ENCODE measurements at regions not wholly inside any gene's neighbourhood (a gene's known extent, or its start where the extent isn't known, plus 50 kb on each side); places are given as distances from the start of the nearest gene placed in this dataset.

- TF ChIP-seq CTCF (IDR thresholded peaks at IDR 0.05) (no peak), POLR2A (IDR thresholded peaks at IDR 0.05) (no peak)
These were observed 222.5 kb upstream of the GSE1 start for GRCh38 chr16:85390511-85391174.

All from heart left ventricle (tissue), 13 donors.